Upper lobe of left lung (tissue), 4 donors: ENCODE measurements at regions not wholly inside any gene's neighbourhood (a gene's known extent, or its start where the extent isn't known, plus 50 kb on each side); places are given as distances from the start of the nearest gene placed in this dataset.

Source experiments
- CTCF ChIP-seq, 6 experiments: fragments of 450-650 bp in 4 of 6; fragments of 200-600 bp in 2 of 6; sonication (generic) in 2 of 6; IDR thresholded peaks; one replicate each; pipeline ENCODE4 v1.5.1; 2016 to 2019; ENCODE audit warnings: antibody characterized with exemption in 6 of 6
- POLR2A ChIP-seq, 4 donors: fragments of 450-650 bp; IDR thresholded peaks; one replicate each; pipeline ENCODE4 v1.5.1; 2016 to 2017; ENCODE audit warnings: antibody characterized with exemption in 4 of 4, mild to moderate bottlenecking in 2 of 4
- POLR2AphosphoS5 ChIP-seq, 2 donors: sonication (generic); formaldehyde crosslinking; IDR thresholded peaks; one replicate each; pipeline ENCODE4 v1.5.1; 2017; ENCODE audit warnings: antibody characterized with exemption in 2 of 2

- TF ChIP-seq CTCF (IDR thresholded peaks at IDR 0.05) (no peak), POLR2A (IDR thresholded peaks at IDR 0.05) (no peak), POLR2AphosphoS5 (IDR thresholded peaks at IDR 0.05) (no peak)
Observed at GRCh38 chr22:48154169-48154942, 1391.9 kb downstream of the TBC1D22A start.
